Glomerular endothelial cell (primary cell): ENCODE measurements at regions not wholly inside any gene's neighbourhood (a gene's known extent, or its start where the extent isn't known, plus 50 kb on each side); places are given as distances from the start of the nearest gene placed in this dataset.

Source experiments
- DNase-seq: peaks from one replicate; pipeline ENCODE4 v3.0.0-alpha.2; 2011; ENCODE audit warnings: low read depth, low spot score; ENCODE audit errors: extremely low read depth

DNA sequence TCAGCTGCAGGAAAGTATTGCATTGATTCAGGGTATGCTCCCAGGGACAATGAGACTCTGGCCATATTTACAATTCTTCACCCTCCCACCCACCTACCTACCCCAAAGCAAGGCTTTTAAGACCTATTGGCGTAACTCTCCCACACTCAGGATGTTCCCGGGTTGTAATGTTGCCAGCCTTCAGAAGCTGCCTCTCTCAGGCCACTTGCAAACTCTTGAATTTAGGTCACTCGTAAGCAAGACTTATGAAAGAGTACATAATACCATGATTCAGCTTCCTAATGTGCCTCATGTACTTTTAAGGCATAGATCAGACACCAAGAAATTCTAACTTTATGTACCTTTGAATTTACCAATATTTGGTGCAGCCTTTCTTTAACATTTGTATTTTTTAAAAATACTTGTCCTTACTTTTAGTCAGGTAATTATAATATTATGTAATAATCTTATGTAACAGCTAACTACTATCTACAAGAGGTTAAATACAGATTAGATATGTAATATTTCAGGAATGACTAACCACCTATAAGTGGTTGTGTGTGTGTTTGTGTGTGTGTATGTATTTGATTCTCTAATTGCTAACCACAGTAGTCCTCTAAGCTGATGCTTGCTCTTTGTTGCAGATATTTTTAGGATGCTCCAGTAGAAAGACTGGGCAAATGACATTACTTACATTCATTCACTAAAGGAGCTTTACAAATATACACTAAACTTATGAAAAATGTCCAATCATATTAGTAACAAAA, 630.5 kb upstream of the MEF2C start:
- no peak for DNase-seq

- DNase-seq: no peak
Measured at GRCh38 chr5:89504051-89504450, 621.1 kb upstream of the MEF2C start.

DNA sequence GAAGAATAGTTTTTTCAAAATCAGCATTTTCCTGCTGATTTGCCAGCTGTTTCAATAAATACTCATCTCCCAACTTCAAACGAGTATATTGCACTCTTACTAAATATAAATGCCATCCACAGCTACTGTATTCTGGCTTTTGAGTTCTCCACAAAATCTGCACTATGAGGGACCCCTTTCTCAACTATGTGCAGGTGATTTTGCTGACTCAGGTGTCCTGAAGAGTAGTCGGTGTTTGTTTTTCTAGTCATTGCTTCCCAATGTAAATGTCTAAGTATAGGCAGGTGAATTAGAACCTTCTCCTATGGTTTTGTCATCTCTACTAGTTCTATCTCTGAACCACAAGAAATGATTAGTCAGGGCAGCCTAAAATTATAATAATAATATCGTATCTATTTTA, 616.8 kb upstream of the MEF2C start:
- no peak for DNase-seq

GRCh38 chr5:89498699-89499098, 615.7 kb upstream of the MEF2C start:
- DNase-seq: no peak

GRCh38 chr5:89493414-89493813, 610.4 kb upstream of the MEF2C start:
- DNase-seq: no peak

DNA sequence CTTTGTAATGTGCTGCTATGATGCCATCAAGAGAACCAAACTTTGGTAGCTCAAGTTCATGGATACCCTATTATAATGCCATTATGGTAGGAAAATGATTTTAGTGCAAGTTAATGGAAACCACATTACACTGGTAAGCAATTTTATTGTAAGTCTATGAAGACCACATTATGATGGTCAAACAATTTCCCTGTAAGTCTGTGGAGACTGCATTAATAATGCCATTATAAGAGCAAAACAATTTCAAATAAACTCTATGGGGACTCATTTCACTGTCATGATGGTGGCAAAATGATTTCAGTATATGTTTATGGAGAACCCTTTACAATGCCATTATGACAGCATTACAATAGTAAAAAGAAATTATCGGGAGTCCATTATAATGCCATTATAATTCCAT, 602.0 kb upstream of the MEF2C start:
- DNase-seq: no peak

GRCh38 chr5:89480406-89481007, 597.5 kb upstream of the MEF2C start:
- no peak for DNase-seq

DNA sequence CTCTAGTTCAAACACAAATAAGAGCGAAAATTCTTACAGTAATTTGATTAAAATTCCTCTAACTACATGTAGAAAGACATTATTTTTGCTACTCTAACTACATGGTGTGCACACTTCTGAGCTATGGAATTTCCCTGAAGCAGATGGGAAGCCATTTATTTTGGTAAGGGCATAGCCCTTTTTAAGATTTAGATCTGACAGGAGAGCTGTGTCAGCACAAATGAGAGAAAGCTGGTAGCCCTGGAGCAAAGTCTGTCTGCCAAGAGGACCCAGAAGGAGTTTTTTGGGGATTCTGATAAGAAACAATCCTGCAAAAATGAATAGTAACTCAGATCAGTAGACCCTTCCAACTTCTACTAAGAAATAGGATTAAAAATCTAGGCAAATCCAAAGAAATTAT, 595.9 kb upstream of the MEF2C start:
- DNase-seq: no peak

DNA sequence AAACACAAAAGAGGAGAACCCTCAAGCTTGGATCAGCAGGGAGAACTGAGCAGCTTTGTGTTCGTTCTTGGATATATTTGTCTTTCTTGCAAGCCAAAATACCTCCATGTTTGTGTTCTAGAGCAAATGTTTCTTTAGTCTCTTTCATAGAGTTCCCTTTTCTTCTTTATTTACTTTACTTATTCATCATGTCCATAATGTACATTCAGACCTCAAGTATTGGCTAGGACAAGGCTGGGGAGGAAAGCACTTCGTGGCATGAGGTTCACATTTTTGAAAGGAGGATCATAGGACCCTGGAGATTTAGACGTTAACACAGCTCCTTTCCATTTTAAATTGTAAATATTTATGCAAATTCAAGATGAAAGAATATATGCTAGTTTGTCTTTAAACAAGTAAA, 590.2 kb upstream of the MEF2C start:
- no peak for DNase-seq

- no peak for DNase-seq
Measured at GRCh38 chr5:89471541-89471940, 588.6 kb upstream of the MEF2C start.

GRCh38 chr5:89471115-89471514, 588.1 kb upstream of the MEF2C start:
- no peak for DNase-seq

GRCh38 chr5:89470658-89471057, 587.7 kb upstream of the MEF2C start:
- no peak for DNase-seq

DNA sequence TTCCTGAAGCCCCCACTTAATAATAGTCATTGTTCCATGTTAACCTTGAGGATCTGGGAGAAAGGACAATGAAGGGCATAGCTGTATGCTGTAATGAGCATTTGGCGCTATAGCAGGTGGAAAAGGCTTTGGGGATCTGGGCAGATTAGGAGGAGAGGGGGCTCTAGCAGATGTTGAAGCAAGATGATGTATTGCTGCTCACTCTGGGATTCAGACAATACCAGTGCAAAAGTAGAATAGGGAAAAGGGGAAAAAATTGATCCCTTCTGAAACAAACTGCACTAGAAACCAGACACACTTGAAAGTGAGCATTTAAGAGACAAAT, 575.3 kb upstream of the MEF2C start:
- no peak for DNase-seq

DNA sequence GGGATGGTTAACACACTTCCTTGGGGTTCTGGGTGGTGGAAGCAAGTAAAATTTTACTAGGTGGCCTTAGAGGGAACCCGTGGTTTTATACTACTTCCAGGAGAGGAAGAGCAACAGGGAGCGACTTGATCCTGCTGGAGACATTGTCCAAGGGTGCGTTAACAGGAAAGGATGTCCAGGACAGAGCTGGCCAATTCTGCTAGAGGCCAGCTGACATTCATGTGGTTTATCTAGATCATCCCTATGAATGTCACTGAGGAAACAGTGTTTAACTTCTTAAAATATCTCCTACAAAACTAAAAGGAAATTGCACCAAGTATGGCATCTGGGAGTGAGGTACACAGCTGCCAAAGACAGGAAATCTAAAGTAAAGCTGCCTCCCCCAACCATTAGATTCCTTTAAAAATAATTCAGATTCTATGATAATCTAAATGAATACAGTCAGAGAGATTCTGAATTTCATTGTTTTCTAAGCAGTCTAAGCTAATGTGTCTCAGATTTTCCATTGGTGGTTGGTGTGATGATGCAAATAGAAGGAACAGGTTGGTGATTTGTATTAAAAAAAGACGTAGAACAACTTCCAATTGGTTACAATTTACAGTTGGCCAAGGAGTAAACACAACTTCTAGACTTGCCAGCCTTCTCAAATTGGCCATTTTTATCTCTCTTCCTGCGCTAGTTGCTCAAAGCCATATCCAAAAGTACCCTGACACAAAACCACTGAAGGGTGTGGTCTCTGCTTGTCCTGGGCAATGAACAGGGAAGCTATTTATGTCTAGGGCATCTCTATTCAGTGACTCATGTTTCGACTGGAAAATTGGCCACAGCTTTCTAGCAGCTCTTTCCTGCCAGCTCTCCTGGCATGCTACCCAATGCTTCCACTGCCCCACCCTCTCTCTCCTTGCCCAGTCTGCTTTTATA, 574.7 kb upstream of the MEF2C start:
- no peak for DNase-seq

DNA sequence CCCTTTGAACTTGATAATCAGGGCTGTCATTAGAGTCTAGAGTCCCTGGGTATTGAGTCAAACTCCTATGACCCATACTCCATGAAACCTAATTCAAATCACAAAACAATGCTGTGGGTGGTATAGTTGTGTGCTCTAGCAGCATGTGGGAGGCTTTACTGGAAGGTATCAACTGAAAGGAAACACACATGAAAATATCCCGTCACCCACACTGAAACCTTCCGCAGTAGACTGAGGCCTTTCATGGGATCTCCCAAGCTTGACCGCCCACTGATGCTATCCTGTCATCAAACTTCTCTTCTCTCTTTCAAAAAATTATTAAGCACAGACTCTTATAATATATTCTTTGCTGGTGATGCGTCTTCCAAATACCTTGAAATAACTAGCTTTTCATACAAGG, 569.1 kb upstream of the MEF2C start:
- no peak for DNase-seq

- DNase-seq: no peak
Measured at GRCh38 chr5:89451263-89451662, 568.3 kb upstream of the MEF2C start.

DNA sequence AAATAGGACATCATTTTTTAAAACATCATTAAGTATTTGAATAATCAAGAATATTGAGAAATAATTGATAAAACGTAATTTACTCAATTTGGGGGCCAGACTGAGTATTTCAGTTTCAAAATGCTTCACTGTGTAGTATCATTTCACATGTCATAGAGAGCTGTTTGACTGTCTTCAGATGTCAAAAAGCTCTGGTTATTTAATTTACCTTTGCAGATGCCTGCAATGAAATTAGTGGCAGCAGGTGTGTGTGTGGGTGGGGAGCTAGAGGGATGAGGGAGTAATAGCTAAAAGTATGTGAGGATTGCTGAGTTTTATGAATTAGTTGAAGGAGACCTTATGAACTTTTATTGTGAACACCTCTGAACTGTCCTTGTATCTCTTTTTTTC, 567.2 kb upstream of the MEF2C start:
- DNase-seq: no peak

DNA sequence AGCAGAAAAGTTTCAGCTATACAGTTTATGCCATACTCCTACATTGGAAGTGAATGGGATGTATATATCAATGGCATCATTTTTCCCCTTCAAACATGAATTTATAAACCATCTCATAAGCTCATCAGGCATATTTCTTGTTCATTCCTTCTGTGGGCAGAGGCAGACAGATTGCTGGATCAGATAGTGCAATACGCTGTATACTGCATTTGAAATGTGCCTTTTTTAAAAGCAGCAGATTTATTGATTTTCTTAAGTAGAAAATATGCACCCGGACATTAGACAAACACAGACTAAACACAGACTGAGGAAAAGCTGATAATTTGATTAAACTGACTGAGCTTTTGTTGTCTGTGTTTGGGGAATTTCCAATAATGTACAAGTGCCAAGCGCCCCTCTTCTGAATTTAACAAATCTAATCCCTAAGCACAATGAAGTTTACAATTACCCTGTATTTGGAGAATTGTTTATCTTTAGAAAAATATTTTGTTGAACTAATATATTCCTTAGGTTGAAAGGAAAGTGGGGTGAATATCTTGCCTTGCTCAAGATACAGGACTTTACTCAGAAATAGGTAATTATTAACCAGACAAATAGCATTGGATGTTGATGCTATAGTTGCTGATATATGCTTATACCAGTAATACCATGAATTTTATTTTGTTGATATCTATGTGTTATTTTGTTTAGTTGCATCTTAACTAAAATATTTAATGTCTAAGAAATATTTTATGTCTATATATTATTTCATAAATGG, 566.6 kb upstream of the MEF2C start:
- DNase-seq: no peak

- DNase-seq: no peak
Measured at GRCh38 chr5:89447027-89447426, 564.0 kb upstream of the MEF2C start.

- no peak for DNase-seq
Measured at GRCh38 chr5:89445106-89445745, 562.2 kb upstream of the MEF2C start.

- no peak for DNase-seq
Measured at GRCh38 chr5:89444088-89444487, 561.1 kb upstream of the MEF2C start.
